H9 (cell line): ENCODE measurements at regions not wholly inside any gene's neighbourhood (a gene's known extent, or its start where the extent isn't known, plus 50 kb on each side); places are given as distances from the start of the nearest gene placed in this dataset.

Source experiments
- DNase-seq: peaks from one replicate; pipeline ENCODE4 v3.0.0-alpha.2; 2017
- H2AFZ ChIP-seq: one replicate; pipeline ENCODE4 v1.6.1; 2013; ENCODE audit warnings: mild to moderate bottlenecking, low read length, control low read depth, moderate library complexity
- H2AK5ac ChIP-seq: 2 replicates; pipeline ENCODE4 v1.6.1; 2013; ENCODE audit warnings: low read length, control low read depth, mixed read lengths; ENCODE audit not compliant: insufficient read length
- H2BK120ac ChIP-seq: one replicate; pipeline ENCODE4 v1.6.1; 2013; ENCODE audit warnings: low read depth, mild to moderate bottlenecking, low read length, control low read depth, inconsistent platforms; ENCODE audit not compliant: poor library complexity, severe bottlenecking
- H2BK12ac ChIP-seq: 2 replicates; pipeline ENCODE4 v1.6.1; 2013; ENCODE audit warnings: low read length, control low read depth, mixed read lengths, low read depth; ENCODE audit not compliant: insufficient read length
- H2BK15ac ChIP-seq: 2 replicates; pipeline ENCODE4 v1.6.1; 2013; ENCODE audit warnings: low read depth, low read length, control low read depth
- H2BK20ac ChIP-seq: one replicate; pipeline ENCODE4 v1.6.1; 2013; ENCODE audit warnings: low read depth, mild to moderate bottlenecking, low read length, control low read depth, inconsistent platforms; ENCODE audit not compliant: poor library complexity, severe bottlenecking
- H2BK5ac ChIP-seq: 2 replicates; pipeline ENCODE4 v1.6.1; 2013; ENCODE audit warnings: low read length, control low read depth, mixed read lengths; ENCODE audit not compliant: insufficient read length
- H3K14ac ChIP-seq: 2 replicates; pipeline ENCODE4 v1.6.1; 2013; ENCODE audit warnings: low read length, control low read depth; ENCODE audit not compliant: insufficient read depth
- H3K18ac ChIP-seq: 2 replicates; pipeline ENCODE4 v1.6.1; 2013; ENCODE audit warnings: low read depth, mild to moderate bottlenecking, mixed read lengths, low read length, control low read depth; ENCODE audit not compliant: insufficient read length
- H3K23ac ChIP-seq: 2 replicates; pipeline ENCODE4 v1.6.1; 2013; ENCODE audit warnings: low read length, control low read depth, mixed read lengths, low read depth; ENCODE audit not compliant: insufficient read length
- H3K23me2 ChIP-seq: 2 replicates; pipeline ENCODE4 v1.6.1; 2013; ENCODE audit warnings: low read depth, mild to moderate bottlenecking, mixed read lengths, low read length, control low read depth; ENCODE audit not compliant: insufficient read length, poor library complexity, severe bottlenecking
- H3K27ac ChIP-seq: 2 replicates; pipeline ENCODE4 v1.5.1; 2013; ENCODE audit warnings: low read length, control low read depth, mixed read lengths, low read depth; ENCODE audit not compliant: insufficient read length
- H3K27me3 ChIP-seq: 2 replicates; pipeline ENCODE4 v1.6.1; 2013; ENCODE audit warnings: low read length, control low read depth, inconsistent platforms; ENCODE audit not compliant: insufficient read depth
- H3K4ac ChIP-seq: 2 replicates; pipeline ENCODE4 v1.6.1; 2013; ENCODE audit warnings: low read depth, mild to moderate bottlenecking, control low read depth, inconsistent platforms, low read length, moderate library complexity
- H3K4me1 ChIP-seq: 2 replicates; pipeline ENCODE4 v1.6.1; 2013; ENCODE audit warnings: low read length, control low read depth, inconsistent platforms; ENCODE audit not compliant: insufficient read depth
- H3K4me2 ChIP-seq: 2 replicates; pipeline ENCODE4 v1.6.1; 2013; ENCODE audit warnings: low read length, control low read depth, mixed read lengths; ENCODE audit not compliant: insufficient read length, insufficient read depth
- H3K56ac ChIP-seq: 2 replicates; pipeline ENCODE4 v1.6.1; 2013; ENCODE audit warnings: low read depth, mild to moderate bottlenecking, mixed read lengths, low read length, control low read depth; ENCODE audit not compliant: insufficient read length
- H3K79me1 ChIP-seq: 2 replicates; pipeline ENCODE4 v1.6.1; 2013; ENCODE audit warnings: low read depth, mild to moderate bottlenecking, moderate library complexity, low read length, control low read depth, inconsistent platforms; ENCODE audit not compliant: insufficient read depth, poor library complexity, severe bottlenecking
- H3K79me2 ChIP-seq: 2 replicates; pipeline ENCODE4 v1.6.1; 2013; ENCODE audit warnings: low read length, control low read depth, inconsistent platforms; ENCODE audit not compliant: insufficient read depth
- H3K9ac ChIP-seq: 2 replicates; pipeline ENCODE4 v1.6.1; 2013; ENCODE audit warnings: low read length, control low read depth, mixed read lengths; ENCODE audit not compliant: insufficient read length; ENCODE audit errors: extremely low read depth
- H3K9me3 ChIP-seq: one replicate; pipeline ENCODE4 v1.6.1; 2013; ENCODE audit warnings: low read depth, low read length, inconsistent platforms; ENCODE audit not compliant: control insufficient read depth
- H3T11ph ChIP-seq: one replicate; pipeline ENCODE4 v1.6.1; 2013; ENCODE audit warnings: mild to moderate bottlenecking, low read length, control low read depth, inconsistent platforms
- H4K20me1 ChIP-seq: one replicate; pipeline ENCODE4 v1.6.1; 2013; ENCODE audit not compliant: control insufficient read depth, insufficient read length, insufficient read depth
- H4K5ac ChIP-seq: 2 replicates; pipeline ENCODE4 v1.6.1; 2013; ENCODE audit warnings: low read depth, mild to moderate bottlenecking, mixed read lengths, low read length, control low read depth; ENCODE audit not compliant: insufficient read length
- H4K8ac ChIP-seq: replicated peaks from 2 replicates; pipeline ENCODE4 v1.6.1; 2013; ENCODE audit warnings: low read length, control low read depth, mixed read lengths, low read depth; ENCODE audit not compliant: insufficient read length
- H4K91ac ChIP-seq: 2 replicates; pipeline ENCODE4 v1.6.1; 2013; ENCODE audit warnings: low read depth, mild to moderate bottlenecking, moderate library complexity, mixed read lengths, low read length, control low read depth; ENCODE audit not compliant: insufficient read length
- H3K27ac Mint-ChIP-seq, 3 experiments: 2 replicates in 2 of 3; 3 replicates in 1 of 3; pipeline ENCODE4 v1.8.0; 2020 to 2021; ENCODE audit warnings: mixed read lengths in 3 of 3, mild to moderate bottlenecking in 1 of 3, moderate library complexity in 1 of 3
- H3K27me3 Mint-ChIP-seq: 2 replicates; pipeline ENCODE4 v1.8.0; 2021; ENCODE audit warnings: low read depth, mild to moderate bottlenecking, moderate library complexity, mixed read lengths
- H3K36me3 Mint-ChIP-seq, 3 experiments: 2 replicates in 2 of 3; 3 replicates in 1 of 3; pipeline ENCODE4 v1.8.0; 2020 to 2021; ENCODE audit warnings: low read depth in 3 of 3, mixed read lengths in 3 of 3; ENCODE audit not compliant: insufficient read depth in 1 of 3
- H3K4me1 Mint-ChIP-seq, 2 experiments: 2 replicates each; pipeline ENCODE4 v1.8.0; 2020; ENCODE audit warnings: mixed read lengths in 2 of 2
- H3K4me3 Mint-ChIP-seq, 2 experiments: 2 replicates in 1 of 2; 3 replicates in 1 of 2; pipeline ENCODE4 v1.8.0; 2020 to 2021; ENCODE audit warnings: mild to moderate bottlenecking in 2 of 2, mixed read lengths in 2 of 2, moderate library complexity in 1 of 2
- H3K9me3 Mint-ChIP-seq, 2 experiments: 2 replicates in 1 of 2; 3 replicates in 1 of 2; pipeline ENCODE4 v1.8.0; 2020; ENCODE audit warnings: mild to moderate bottlenecking in 2 of 2, mixed read lengths in 2 of 2, moderate library complexity in 1 of 2
- CTCF ChIP-seq: fragments of 200-600 bp; sonication (generic); conservative IDR thresholded peaks from 3 replicates; pipeline ENCODE4 v1.8.0; 2021; ENCODE audit warnings: antibody characterized with exemption, mild to moderate bottlenecking
- WGBS: extraction: QIAGEN DNeasy Blood & Tissue Kit; methylation state at CpG from one replicate; pipeline ENCODE4 v1.1.7; 2013; ENCODE audit warnings: missing lambda C conversion rate, low lambda C conversion rate, mixed read lengths; ENCODE audit not compliant: insufficient read length; ENCODE audit errors: extremely low coverage; 5-methylcytosine and 5-hydroxymethylcytosine counted together

- Histone ChIP-seq H4K8ac (no peak overlapping the region), H3K23ac (no peak overlapping the region), H3K18ac (no peak overlapping the region), H2BK5ac (no peak overlapping the region), H4K5ac (no peak overlapping the region), H2BK15ac (no peak overlapping the region), H3K4me1 (no peaks in the 10 kb centered on the region), H3K14ac (no peak overlapping the region), H2BK120ac (no peak overlapping the region), H3T11ph (no peak overlapping the region), H3K56ac (no peak overlapping the region), H3K23me2 (no peaks in the 10 kb centered on the region), H3K9me3 (no peaks in the 10 kb centered on the region), H2BK12ac (no peak overlapping the region), H2BK20ac (no peak overlapping the region), H3K4ac (no peak overlapping the region), H3K4me2 (no peak overlapping the region), H4K20me1 (no peaks in the 10 kb centered on the region), H3K27me3 (no peaks in the 10 kb centered on the region), H2AK5ac (no peak overlapping the region), H3K79me1 (no peaks in the 10 kb centered on the region), H4K91ac (no peak overlapping the region), H3K79me2 (no peaks in the 10 kb centered on the region), H3K9ac (no peak overlapping the region), H3K27ac (no peak overlapping the region), H2AFZ (no peak overlapping the region)
- H3K36me3 Mint-ChIP-seq = peaks cover 0 to 4% (median 0%) of the 10 kb centered on the region in 3 experiments; a peak in 2 of 7 replicates
- no peak for TF ChIP-seq CTCF
- DNase-seq = no peak
- H3K27ac Mint-ChIP-seq = no peak overlapping the region
- H3K4me3 Mint-ChIP-seq = no peak overlapping the region
- no peaks in the 10 kb centered on the region for H3K4me1 Mint-ChIP-seq
- peaks cover 0 to 4% of the 10 kb centered on the region in 2 experiments; a peak in 2 of 5 replicates for H3K9me3 Mint-ChIP-seq
- H3K27me3 Mint-ChIP-seq = no peaks in the 10 kb centered on the region
- WGBS = no CpG with 5 or more reads among the region's 2 CpGs
Observed at GRCh38 chr5:145316282-145316681, 518.9 kb downstream of the PRELID2 start.
